ENCODE measurements at regions not wholly inside any gene's neighbourhood (a gene's known extent, or its start where the extent isn't known, plus 50 kb on each side); places are given as distances from the start of the nearest gene placed in this dataset.

DNA sequence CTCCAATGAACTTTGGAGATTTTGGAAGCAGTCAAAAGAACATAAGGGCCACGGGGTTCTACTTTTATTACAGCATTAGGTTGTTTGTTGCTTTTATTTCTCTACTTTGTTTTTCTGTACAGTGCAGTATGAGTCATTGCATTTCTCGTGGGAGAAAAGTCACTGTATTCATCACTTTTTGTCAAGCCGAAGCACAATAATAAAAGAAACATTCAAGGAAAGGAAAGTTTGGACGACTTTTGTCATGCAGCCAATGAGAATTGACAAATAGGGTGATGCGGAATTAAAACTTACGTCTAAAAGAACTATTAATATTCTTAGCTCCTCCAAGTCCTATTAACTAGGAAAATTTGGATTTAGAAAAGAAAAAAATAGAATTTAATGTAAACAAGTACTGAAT, 209.9 kb downstream of the TMEM182 start:
- Histone ChIP-seq H2AFZ (ENCODE audit: low read depth, low read length) (no peak overlapping the region), H3K9me3 (ENCODE audit: low read length) (no peaks in the 10 kb centered on the region), H4K20me1 (ENCODE audit: insufficient read depth) (no peaks in the 10 kb centered on the region), H3K9me2 (ENCODE audit: insufficient read depth, low read length) (no peaks in the 10 kb centered on the region), H3K9ac (ENCODE audit: low read length) (no peak overlapping the region), H3K79me2 (replicated peaks; ENCODE audit: insufficient read depth, low read length) (no peaks in the 10 kb centered on the region), H3F3A (ENCODE audit: insufficient read depth, low read length, poor library complexity, severe bottlenecking) (no peaks in the 10 kb centered on the region), H3K27me3 (ENCODE audit: insufficient read depth, low read depth, low read length) (no peaks in the 10 kb centered on the region), H3K4me2 (ENCODE audit: low read length) (no peak overlapping the region), H3K27ac (ENCODE audit: low read length) (no peak overlapping the region), H3K36me3 (ENCODE audit: insufficient read depth, low read length) (no peaks in the 10 kb centered on the region), H3K4me3 (ENCODE audit: low read length) (no peak overlapping the region)
- TF ChIP-seq MXI1 (conservative IDR thresholded peaks at IDR 0.05; ENCODE audit: poor library complexity, severe bottlenecking) (no peak), RAD21 (conservative IDR thresholded peaks at IDR 0.05) (no peak), SMC3 (conservative IDR thresholded peaks at IDR 0.05; ENCODE audit: poor library complexity) (no peak), EZH2 (IDR thresholded peaks at IDR 0.05; ENCODE audit: borderline replicate concordance, insufficient read depth, low read length, poor library complexity, severe bottlenecking) (no peak), EP300 (conservative IDR thresholded peaks at IDR 0.05; ENCODE audit: poor library complexity, severe bottlenecking) (no peak), POLR2AphosphoS5 (IDR thresholded peaks at IDR 0.05) (no peak), TAF1 (IDR thresholded peaks at IDR 0.05; ENCODE audit: low read depth) (no peak)
- TF ChIP-seq, protein P1, sequence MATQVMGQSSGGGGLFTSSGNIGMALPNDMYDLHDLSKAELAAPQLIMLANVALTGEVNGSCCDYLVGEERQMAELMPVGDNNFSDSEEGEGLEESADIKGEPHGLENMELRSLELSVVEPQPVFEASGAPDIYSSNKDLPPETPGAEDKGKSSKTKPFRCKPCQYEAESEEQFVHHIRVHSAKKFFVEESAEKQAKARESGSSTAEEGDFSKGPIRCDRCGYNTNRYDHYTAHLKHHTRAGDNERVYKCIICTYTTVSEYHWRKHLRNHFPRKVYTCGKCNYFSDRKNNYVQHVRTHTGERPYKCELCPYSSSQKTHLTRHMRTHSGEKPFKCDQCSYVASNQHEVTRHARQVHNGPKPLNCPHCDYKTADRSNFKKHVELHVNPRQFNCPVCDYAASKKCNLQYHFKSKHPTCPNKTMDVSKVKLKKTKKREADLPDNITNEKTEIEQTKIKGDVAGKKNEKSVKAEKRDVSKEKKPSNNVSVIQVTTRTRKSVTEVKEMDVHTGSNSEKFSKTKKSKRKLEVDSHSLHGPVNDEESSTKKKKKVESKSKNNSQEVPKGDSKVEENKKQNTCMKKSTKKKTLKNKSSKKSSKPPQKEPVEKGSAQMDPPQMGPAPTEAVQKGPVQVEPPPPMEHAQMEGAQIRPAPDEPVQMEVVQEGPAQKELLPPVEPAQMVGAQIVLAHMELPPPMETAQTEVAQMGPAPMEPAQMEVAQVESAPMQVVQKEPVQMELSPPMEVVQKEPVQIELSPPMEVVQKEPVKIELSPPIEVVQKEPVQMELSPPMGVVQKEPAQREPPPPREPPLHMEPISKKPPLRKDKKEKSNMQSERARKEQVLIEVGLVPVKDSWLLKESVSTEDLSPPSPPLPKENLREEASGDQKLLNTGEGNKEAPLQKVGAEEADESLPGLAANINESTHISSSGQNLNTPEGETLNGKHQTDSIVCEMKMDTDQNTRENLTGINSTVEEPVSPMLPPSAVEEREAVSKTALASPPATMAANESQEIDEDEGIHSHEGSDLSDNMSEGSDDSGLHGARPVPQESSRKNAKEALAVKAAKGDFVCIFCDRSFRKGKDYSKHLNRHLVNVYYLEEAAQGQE (IDR thresholded peaks at IDR 0.05; ENCODE audit: borderline replicate concordance) = no peak
- TF ChIP-seq, protein P2, sequence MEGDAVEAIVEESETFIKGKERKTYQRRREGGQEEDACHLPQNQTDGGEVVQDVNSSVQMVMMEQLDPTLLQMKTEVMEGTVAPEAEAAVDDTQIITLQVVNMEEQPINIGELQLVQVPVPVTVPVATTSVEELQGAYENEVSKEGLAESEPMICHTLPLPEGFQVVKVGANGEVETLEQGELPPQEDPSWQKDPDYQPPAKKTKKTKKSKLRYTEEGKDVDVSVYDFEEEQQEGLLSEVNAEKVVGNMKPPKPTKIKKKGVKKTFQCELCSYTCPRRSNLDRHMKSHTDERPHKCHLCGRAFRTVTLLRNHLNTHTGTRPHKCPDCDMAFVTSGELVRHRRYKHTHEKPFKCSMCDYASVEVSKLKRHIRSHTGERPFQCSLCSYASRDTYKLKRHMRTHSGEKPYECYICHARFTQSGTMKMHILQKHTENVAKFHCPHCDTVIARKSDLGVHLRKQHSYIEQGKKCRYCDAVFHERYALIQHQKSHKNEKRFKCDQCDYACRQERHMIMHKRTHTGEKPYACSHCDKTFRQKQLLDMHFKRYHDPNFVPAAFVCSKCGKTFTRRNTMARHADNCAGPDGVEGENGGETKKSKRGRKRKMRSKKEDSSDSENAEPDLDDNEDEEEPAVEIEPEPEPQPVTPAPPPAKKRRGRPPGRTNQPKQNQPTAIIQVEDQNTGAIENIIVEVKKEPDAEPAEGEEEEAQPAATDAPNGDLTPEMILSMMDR (IDR thresholded peaks at IDR 0.05; ENCODE audit: poor library complexity, severe bottlenecking) = no peak

DNA sequence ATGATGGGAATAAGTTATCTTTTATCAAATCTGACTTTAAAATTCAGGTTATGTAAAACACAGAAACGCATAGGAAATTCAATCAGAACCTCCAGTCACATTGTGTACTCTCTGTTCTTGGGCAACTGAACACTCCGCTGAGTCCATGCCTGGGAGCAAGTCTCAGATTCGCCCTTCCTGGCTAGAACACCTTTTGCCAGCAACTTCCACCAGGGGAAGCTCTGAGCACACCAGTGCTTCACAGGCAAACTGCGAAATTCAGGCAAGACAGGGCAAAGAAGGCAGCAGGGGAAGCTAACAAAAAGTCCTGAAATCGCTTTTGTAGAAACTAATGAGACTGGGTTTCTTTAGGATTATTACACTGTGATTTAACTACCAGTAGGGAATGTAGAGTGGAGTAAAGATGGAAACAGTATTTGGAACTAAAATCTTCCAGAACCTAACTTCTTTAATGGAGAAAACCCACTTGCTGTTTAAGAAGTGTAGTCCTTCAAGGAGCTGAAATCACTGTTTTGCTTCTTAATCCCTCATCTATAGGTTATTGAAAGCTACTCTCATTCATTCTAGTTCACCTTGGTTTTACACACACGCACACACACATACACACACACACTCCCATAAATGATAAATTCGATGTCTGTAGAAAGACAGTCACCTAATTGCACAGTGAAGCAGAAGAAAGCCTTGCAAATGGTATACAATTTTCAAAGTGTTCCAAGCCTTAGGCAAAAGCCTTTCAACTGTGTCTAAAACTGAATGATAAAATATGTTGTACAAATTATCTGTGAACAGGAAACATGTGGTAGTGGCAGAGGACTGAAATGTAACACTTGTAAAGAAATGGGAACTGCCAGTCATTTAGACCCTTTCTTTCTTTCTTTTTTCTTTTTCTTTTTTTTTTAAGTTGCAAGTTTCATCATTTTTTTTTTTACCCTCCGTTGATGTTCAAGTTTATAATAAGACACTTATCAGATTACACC, 214.5 kb downstream of the TMEM182 start:
- Histone ChIP-seq H3K4me2 (ENCODE audit: low read length) (no peak overlapping the region), H3K27ac (ENCODE audit: low read length) (no peak overlapping the region), H4K20me1 (ENCODE audit: insufficient read depth) (no peaks in the 10 kb centered on the region), H3K27me3 (ENCODE audit: insufficient read depth, low read depth, low read length) (no peaks in the 10 kb centered on the region), H3K36me3 (ENCODE audit: insufficient read depth, low read length) (no peaks in the 10 kb centered on the region), H3K4me3 (ENCODE audit: low read length) (no peak overlapping the region), H3K9me2 (ENCODE audit: insufficient read depth, low read length) (no peaks in the 10 kb centered on the region), H3K9me3 (ENCODE audit: low read length) (no peaks in the 10 kb centered on the region), H3K79me2 (replicated peaks; ENCODE audit: insufficient read depth, low read length) (no peaks in the 10 kb centered on the region), H2AFZ (ENCODE audit: low read depth, low read length) (no peak overlapping the region), H3K9ac (ENCODE audit: low read length) (no peak overlapping the region), H3F3A (ENCODE audit: insufficient read depth, low read length, poor library complexity, severe bottlenecking) (peaks cover 4% of the 10 kb centered on the region)
- TF ChIP-seq, protein P2 (IDR thresholded peaks at IDR 0.05; ENCODE audit: poor library complexity, severe bottlenecking) = peak; percentile 79
- TF ChIP-seq SMC3 (conservative IDR thresholded peaks at IDR 0.05; ENCODE audit: poor library complexity) = peak; percentile 78
- peak; percentile 83 for TF ChIP-seq RAD21 (conservative IDR thresholded peaks at IDR 0.05)
- no peak for TF ChIP-seq EZH2 (IDR thresholded peaks at IDR 0.05; ENCODE audit: borderline replicate concordance, insufficient read depth, low read length, poor library complexity, severe bottlenecking)

All from neural cell (in vitro differentiated cells).